GM12875 (cell line): ENCODE measurements at regions not wholly inside any gene's neighbourhood (a gene's known extent, or its start where the extent isn't known, plus 50 kb on each side); places are given as distances from the start of the nearest gene placed in this dataset.

ENCODE experiments used
- H3K4me3 ChIP-seq: one replicate; pipeline ENCODE4 v1.5.1; 2011; ENCODE audit warnings: low read depth, low read length, control low read depth
- CTCF ChIP-seq: IDR thresholded peaks from 2 replicates; pipeline ENCODE4 v1.5.1; 2011; ENCODE audit warnings: low read depth, mild to moderate bottlenecking, control low read depth, inconsistent platforms, low read length, moderate library complexity, borderline replicate concordance; ENCODE audit not compliant: insufficient read depth

DNA sequence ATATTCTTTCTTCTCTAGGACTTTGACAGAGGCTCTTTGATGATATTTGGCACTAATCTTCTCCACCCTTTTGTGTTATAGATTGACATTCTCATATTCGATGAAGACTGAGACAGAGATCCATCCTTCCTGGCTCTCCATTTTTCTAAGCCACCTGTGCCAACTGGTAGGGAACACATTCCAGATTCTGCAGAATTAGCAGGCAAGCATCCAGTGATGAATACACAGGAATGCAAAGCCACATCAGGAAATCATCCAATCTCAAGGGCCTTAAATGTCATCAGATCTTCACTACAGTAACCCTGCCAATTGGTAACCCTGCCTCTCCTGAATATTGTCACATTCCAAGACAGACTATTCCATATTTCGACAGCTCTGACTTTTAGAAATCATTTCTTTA lies 718.4 kb upstream of the API5 start:
- H3K4me3 ChIP-seq: no peak overlapping the region
- TF ChIP-seq CTCF: no peak

DNA sequence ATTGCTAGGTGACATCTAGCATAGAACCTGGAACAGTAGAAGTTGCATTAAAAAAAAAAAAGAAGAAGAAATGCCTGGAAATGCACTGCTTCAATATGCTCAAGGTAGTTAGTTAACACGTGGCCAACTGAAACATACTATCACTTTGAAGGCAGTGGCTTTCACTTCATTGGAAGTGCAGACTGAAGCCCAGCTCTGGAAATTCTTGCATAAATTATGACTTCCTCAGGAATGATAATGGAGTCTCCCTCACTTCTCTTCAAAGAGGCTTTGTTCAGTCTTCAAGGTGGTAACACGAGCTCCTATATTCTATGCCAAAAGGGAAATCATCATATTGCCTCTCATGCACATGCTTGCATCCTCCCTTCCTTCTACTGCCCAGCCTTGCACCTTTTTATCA lies 715.9 kb upstream of the API5 start:
- H3K4me3 ChIP-seq: no peak overlapping the region
- no peak for TF ChIP-seq CTCF

- H3K4me3 ChIP-seq: no peak overlapping the region
- no peak for TF ChIP-seq CTCF
These were observed 715.1 kb upstream of the API5 start for GRCh38 chr11:42596576-42597145.

- H3K4me3 ChIP-seq: no peak overlapping the region
- no peak for TF ChIP-seq CTCF
These were observed 713.5 kb upstream of the API5 start for GRCh38 chr11:42598341-42598740.

GRCh38 chr11:42620796-42621195 lies 691.0 kb upstream of the API5 start:
- H3K4me3 ChIP-seq: no peak overlapping the region
- TF ChIP-seq CTCF: no peak

GRCh38 chr11:42625757-42626665 lies 685.8 kb upstream of the API5 start:
- H3K4me3 ChIP-seq: no peak overlapping the region
- TF ChIP-seq CTCF: no peak

GRCh38 chr11:42631220-42631843 lies 680.5 kb upstream of the API5 start:
- no peak overlapping the region for H3K4me3 ChIP-seq
- TF ChIP-seq CTCF: no peak
